ENCODE measurements at regions not wholly inside any gene's neighbourhood (a gene's known extent, or its start where the extent isn't known, plus 50 kb on each side); places are given as distances from the start of the nearest gene placed in this dataset.

DNA sequence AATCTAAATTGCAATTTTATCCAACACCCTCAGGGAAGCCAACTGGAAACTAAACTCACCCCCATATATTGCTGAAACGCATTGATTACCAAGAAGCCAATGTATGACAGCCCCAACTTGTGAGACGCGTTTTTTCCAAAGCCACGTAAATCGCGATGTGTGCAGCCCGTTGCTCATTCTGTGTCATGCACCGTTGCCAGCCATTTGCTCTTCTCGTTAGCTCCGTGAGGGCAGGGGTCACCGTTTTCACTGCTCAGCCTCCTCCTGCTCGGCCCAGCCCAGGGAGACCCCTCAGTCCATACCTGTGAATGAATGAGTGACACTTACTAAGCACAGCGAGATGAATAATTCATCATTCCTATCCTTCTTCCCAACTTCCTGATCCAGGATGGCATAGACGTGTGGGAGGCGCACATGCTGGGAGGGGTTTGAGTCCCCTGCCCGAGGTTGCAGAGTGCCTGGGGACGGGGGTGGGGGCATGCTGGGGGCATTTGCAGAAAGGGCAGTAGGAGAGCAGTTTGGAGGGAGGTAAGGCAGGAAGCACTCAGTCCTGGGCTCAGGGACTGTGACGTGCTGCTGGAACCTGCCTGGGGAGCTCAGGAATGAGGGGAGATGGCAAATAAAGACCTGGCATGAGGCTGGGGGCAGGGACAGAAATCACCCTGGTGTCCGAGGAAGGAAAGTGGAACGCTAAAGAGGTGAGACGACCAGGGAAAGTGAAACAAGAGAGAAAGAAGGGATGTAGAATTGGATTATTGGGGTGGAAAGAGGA lies 104.2 kb upstream of the SDK1 start:
- no peak for DNase-seq

DNA sequence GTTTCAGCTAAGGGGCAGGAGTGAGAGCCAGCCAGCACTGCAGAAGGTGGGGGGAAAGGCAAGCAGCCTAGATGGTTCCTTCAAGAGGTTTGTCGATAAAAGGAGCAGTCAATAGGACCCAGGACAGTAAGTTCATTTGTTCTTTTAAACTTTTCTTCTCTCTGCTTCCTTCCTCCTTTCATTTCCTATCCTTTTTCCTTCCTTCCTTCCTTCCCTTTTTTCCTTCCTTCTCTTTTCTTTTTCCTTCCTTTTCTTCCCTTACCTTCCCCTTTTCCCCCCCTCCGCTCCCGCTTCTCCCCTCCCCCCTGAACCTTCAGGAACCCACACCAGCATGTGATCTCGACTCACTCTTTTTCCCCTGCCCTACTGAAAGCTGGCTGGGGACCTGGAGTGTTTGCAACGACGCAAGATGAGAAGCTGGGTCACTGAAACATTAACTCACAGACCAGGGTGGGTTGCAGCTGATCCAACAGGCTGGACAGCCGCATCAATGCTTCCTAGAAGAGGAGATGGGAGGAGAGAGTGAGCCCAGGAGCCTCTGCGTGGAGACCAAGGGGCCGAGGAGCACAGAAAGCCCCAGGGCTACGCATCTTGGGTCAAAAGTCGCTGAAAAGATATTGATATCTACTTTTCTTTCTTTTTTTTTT lies 103.4 kb upstream of the SDK1 start:
- no peak for DNase-seq

DNA sequence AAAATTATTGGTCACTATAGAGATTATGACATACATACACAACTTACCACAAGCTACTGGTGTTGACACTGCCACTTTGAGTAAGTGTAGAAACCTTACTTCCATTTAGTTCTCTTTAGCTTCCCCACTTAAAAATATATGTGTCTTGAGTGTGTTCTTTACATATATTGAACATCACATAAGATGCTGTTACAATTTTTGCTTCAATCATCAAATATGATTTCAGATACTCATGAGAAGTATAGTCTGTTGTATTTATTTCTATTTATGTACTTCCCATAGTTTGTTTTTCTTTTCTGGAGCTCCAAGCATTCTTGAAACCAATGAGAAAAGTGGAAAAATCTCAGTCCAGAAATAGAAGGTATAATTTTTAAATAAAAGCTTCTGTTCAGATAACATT lies 102.7 kb upstream of the SDK1 start:
- DNase-seq, result no peak

DNA sequence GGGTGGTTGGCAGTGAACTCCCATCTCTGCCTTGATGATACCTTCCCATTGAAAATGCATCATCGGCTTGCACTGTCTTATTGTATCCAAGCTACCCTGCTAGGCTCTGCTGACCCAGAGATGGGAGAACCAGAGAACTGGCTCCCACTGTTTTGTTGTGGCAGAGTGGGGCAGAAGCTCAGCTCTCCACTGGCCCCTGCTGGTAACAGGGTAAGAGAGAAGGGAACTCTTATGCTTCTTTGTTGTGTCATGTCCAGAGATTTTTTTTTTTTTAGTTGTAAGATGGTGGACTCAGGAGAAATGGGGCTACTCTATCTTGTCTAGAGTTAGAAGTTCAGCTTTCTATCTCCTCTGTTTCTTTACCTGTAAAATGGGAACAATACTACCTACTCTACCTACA lies 100.5 kb upstream of the SDK1 start:
- DNase-seq, result peak in 1 of 5 experiments; percentile 36

DNA sequence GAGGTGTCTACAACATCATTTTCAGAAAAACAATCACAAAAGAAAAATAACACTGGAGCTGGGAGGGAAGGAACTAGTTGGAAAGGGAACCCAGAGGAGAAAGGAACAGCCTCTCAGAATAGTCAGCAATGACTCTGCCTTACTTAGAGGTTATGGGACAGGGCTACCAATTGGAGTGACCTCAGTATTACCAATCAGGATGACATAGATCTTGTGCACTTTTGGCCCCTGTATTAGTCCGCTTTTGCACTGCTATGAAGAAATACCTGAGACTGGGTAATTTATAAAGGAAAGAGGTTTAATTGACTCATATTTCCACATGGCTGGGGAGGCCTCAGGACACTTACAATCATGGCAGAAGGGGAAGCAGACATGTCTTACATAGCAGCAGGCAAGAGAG lies 99.7 kb upstream of the SDK1 start:
- DNase-seq, result no peak

DNA sequence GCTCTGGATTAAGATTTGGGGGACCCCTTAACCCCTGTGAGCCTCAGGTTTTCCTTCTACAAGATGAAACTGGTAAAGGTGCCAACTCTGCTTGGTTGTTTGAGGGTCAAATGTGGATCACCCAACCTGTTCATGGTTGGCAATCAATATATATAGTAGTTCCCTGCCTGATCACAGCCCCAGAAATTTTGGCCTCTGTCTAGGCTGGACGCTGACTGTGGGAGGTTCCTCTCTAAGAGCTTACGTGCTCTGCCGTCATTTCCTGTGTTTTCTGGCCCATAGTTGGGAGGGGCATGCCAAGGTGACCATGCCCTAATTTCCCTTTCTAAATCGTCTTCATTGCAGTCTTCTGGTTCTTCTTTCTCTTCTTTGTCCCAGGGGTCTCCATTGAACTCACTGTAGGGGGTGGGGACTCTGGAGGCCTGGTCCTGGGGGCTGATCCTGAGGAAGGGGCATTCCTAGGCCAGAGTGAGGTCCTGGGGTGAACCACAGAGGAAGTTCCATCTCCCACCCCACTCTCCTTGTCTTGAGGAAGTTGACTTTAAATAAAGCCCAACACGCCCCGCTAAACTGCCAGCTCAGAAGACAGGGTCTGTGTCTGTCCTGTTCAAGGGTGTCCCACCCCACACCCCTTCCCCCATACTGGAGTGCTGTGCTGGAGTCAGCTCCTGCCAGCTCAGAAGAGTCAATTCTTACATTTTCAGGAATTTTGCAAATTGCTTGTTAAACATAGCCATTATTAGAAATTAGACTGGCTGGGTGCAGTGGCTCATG lies 98.9 kb upstream of the SDK1 start:
- DNase-seq, result no peak

DNA sequence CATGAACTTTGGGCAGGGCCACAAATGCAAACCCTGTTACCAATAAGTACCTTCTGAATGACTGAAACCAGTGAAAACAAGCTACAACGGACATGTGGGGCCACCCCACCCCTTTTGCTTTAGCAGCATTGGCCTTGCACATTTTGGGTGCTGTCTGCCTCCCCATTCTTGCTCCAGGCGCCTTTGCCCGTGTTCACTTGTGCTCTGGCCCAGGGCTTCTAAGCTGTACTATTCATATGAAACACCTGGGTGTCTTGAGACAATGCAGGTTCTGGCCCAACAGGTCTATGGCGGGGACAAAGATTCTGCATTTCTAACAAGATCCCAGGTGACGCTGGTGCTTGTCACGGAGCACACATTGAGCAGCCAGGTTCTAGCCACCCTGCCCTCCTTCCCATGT lies 96.5 kb upstream of the SDK1 start:
- DNase-seq, result no peak

DNA sequence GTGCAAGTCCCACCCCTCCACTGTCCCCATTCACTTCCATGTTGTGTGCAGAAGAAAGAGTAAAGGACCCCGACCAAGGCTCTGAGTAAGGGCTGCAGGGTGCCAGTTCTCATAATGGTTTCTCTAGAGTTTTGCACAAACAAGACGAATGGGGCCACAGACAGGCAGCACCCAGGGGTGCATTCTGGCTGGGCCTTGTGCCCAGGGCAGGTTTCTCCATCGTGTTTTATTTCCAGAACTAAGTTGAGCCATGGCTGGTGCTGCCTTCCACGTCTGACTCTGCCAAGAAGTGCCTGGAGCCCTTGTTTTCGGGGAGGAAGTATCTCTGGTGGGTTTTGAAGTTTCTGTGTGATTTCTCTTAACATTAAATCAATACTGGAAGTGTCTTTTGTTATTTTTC lies 95.0 kb upstream of the SDK1 start:
- no peak for DNase-seq

DNA sequence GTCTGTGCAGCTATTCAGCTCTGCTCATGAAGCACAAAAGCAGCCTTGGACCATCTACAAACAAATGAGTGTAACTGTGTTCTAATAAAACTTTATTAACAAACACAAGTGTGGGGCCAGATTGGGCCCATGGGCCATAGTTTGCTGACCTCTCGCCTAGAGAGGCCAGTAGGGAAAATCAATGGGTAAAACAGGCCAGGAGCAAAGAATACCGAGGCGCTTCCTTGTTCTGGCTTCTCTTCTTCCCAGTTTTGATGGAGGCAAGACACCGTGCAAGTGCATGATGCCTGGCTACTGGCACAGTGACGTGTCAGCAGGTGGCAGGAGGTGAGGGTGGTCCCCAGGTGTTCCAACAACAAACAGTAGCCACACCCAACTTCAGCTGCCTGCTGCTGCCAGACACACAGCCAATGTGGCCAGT lies 94.3 kb upstream of the SDK1 start:
- no peak for DNase-seq

DNA sequence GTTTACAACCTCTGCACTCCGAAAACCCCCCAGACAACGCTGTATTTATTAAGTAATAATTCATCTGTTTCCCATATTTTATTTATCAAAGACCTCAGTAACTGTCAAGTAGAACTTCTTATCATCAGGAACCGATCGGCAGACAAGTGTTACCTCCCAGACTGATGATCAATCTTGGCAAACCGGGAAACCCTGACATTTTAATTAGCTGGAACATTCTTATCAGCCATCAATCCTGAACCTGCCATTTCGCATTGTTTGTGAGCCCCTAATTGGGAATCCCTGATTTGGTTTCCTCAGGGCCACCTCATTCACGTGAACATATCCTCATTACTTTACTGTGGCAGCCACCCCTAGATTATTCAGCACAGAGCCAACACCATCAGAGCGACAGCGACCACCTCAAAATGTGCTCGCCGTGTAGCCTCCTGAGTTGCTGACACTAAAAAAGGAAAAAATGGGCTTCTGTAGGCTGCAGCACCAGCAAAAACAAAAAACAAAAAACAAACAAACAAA lies 93.6 kb upstream of the SDK1 start:
- no peak for DNase-seq

DNA sequence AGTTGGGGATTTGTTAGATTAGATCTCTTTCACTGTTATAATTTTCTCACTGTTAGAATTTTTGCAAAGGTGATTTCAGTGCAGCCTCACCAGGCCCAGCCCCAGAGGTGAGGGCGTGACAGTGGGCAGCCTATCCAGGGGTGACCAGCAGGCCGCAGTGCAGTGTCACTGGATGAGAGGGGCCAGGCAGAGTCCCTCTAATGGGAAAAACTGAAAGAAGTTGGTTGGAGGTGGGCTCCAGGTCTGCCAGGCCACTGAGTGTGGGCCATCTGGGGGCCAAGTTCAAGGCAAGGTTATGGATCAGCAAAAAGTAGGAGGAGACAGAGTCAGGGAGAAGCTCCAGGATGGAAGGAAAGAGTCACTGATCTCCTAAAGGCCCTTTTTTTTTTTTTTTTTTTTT lies 90.5 kb upstream of the SDK1 start:
- no peak for DNase-seq

DNA sequence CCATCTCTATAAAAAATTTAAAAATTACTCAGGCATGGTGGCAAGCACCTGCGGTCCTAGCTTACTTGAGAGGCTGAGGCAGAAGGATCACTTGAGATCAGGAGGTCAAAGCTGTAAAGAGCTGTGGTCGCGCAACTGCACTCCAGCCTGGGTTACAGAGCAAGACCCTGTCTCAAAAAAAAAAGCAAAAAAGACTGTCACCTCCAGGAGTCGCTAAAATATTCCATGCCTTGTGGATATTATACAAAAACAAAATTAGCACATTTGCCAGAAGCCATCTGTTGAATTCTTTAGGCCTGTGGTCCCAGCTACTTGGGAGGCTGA lies 87.0 kb upstream of the SDK1 start:
- DNase-seq, result no peak

DNA sequence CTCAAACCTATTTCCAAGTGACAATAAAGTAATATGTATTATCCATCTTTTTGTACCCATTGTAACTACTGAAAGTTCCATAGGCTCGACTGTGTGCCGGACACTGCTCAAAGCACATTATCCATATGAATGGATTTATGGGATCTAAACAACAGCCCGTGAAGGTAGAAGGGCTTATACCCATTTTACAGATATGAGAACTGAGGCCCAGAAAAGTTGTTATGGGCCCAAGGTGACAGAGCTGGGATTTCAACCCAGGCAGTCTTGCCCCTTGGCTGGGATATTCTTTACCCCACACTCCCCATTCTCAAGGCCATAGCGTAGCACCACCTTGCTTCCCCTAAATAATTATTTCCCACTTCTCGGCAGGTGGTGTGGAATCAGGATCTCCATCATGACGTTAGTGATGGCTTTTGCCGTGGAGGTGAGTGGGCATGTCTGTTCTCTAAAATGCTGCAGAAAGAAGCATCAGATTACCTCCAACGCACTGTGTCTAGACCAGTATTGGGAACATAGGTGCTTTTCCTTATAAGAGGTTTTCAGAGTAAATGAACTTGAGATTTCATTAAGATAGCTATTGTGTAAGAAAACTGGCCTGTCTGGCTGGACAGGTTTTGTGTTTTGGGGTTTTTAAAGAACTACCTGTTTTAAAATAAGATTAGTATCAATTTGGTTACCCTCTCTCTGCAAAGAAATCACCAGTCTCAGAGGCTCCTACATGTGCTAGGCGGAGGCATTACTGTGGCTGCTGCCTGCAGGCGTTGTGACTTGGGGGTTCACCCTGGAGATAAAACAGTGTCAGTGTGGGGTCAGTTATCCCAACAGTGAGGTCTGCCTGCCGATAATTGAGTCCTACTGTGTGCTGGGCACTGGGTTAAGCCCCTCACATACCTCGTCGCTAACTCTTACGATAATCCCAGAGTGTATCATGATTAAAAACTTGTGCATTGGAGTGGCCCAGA lies 85.1 kb upstream of the SDK1 start:
- DNase-seq, result no peak

DNA sequence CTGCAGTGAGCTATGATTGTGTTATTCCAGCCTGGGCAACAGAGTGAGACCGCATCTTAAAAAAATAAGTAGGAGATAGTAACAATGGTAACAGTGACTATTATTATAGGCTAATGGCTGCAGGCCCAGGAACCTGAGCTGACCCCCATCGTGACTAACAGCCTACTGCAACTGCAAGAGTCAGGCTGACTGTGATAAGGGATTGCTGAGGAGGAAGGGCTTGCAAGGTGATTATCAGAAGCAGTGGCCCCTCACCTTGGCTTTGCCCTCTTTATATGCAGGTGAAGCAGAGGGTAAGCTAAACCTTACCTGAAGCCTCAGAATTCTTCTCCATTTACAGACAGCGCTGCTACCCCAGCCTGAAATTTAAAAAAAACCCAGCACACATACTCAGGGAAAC lies 83.9 kb upstream of the SDK1 start:
- no peak for DNase-seq

DNA sequence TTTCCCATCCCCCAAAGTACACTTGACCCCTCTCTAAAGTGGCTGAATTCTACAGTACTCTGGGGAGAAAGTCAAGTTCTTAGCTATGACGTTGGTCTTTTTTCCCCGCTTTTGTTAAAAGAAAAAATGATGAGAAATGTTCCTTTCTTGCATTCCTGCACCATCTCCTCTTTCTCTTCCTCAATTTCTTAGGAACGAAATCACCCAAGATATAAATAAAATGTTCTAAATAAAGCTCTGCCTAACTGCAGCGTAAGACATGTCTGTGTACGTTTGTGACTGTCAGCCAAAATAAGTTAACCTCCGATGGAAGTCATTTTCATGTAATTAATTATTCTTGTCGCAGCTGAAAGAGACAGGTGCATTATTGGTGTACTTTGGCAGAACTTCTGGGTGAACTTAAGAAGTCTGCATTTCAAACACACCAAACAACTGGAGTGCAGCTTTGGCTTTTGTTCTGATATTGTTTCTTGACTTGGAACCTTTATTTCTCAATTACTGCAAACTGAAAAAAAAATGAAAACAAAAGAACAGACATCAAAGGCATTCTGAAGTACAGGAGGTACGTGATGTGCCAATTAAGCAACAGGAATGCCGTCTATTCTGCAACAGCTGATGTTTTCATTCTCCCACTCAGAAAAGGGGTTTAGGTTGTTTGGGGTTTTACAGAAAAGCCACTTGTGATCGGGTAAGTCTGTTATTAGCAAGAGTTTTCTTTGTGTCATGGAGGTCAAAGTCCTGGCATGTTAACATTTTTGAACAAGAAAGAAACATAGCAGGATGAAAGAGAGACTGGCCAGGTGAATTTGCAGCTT lies 82.4 kb upstream of the SDK1 start:
- no peak for DNase-seq

DNA sequence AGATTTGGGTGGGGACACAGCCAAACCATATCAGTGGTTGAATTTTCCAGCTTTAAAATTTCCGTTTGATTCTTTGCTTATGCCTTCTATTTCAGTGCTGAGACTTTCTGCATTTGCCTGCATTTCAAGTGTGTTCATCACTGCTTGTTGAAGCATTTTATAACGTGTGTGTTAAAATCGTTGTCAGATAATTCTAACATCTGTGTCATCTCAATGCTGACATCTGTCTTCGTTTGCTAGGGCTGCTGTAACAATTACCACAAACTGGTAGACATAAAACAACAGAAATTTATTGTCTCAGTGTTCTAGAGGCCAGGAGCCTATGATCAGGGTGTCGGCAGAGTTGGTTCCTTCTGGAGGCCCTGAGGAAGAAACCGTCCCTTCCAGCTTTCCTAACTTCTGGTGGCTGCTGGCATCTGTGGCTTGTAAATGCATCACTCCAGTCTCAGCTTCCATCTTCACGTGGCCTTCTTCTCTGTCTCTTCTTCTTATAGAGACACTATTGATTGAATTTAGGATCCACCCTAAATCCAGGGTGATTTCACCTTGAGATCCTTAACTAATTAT lies 71.1 kb upstream of the SDK1 start:
- DNase-seq, result no peak

DNA sequence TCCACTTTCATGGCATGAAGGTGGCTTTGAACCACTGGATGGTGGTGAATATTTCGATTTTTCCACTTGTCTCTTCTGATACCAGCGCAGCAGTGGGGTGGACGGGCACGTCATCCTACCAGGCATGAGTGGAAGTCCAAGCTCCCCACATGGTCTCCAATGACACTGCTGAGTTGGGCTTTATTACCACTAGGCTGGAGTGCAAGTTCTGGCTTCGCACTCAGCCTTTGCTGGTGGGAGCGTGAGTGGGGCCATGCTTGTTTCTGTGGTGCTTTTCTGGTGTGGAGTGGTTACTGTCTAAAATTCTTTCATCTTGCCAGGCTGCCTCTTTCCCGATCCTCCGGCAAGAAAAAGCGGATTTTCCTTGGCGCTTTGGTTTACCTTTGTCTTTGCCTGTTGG lies 70.1 kb upstream of the SDK1 start:
- no peak for DNase-seq

DNA sequence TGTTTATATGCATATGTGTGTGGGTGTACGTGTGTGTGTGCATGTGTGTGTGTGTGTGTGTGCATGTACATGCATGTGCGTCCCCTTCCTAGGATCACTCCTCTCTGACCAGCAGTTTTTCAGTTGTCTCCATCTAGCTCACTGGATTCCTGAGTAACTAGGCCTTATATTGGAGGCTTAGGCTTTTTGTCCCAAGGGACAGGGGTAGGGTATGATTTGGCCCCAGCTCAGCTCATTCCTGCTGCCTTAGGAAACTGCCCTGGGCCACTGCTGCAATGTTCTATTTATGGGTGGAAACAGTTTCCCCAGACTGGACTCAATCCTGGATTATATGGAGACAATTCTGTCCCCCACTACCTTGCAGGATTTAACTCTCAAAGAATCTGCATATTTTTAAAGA lies 68.8 kb upstream of the SDK1 start:
- DNase-seq, result no peak

DNA sequence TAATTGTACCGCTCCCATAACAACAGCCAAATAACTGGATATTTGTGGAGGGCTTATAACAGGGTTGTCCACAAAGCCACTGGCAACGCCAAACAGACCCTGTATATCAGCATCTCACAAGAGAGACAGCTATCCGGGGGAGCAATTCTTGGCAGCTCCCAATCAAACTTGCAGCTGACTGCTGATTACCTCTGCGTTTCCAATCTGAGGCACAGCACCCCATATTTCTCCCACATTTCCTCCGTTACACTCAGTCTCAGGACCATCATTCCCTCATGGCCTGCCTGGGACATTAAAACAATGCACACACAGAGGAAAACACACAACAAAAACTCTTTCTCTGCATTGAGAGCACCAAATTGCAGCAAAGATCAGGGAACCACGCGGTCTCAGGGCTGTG lies 67.8 kb upstream of the SDK1 start:
- DNase-seq, result no peak

DNA sequence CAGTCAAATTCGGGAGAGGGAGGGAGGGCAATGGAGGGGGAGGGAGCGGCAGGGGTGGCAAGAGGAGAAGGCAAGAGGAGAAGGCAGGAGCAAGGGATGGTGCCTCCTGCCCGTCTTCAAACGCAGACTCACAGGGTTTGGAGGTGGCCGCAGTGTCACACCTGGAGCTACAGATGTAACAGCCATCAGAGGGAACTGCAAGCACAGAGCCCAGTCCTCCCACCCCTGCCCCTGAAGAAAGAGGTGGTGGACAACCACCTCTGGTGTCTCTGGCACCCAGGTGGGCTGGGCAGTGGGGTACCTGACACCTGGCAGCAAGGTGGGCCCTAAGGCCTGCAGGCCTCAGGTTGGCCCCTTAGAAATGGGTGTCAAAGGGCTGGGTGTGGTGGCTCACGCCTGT lies 67.0 kb upstream of the SDK1 start:
- no peak for DNase-seq

DNA sequence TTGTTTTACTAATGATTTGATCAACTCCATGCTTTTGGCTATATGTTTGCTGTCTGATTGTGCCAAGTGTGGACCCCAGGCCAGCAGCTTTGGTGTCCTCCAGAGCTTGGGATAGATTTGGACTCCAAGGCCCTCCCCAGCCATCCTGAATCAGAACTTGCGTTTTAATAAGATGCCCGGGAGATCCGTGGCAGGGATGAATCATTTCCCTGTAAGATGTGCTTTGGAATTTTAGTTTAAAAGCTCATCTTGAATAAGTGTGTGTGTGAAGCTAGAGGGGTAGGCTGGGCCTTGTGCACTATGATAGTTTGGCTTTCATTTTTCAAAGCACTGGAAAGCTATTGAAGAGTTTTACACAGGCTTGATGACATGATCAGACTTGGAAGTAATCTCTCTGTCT lies 66.2 kb upstream of the SDK1 start:
- DNase-seq, result no peak

DNA sequence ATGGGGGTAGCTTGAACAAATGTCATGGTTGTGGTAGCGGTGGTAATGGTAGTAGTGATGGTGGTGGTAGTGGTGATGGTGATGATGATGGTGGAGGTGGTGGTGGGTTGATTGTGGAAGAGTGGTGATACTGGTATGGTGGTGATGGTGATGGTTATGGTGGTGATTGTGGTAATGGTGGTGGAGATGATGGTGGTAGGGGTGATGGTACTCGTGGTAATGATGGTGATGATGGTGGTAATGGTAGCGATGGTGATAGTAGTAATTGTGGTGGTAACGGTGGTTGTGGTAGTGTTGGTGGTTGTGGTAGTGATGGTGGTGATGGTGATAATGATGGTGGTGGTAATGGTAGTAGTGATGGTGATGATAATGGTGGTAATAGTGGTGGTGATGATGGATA lies 65.7 kb upstream of the SDK1 start:
- DNase-seq, result no peak

Measured in T-helper 2 cell (primary cell).